A172 (cell line): ENCODE measurements at regions not wholly inside any gene's neighbourhood (a gene's known extent, or its start where the extent isn't known, plus 50 kb on each side); places are given as distances from the start of the nearest gene placed in this dataset.
A peak's percentile ranks its signal among the peaks of the same experiment; 100 is the strongest.
"Not testable (repeated sequence)": the region's sequence is repeated elsewhere in the genome, so short reads cannot be mapped to it uniquely, and the experiment has no call there.

Experiments
- DNase-seq: peaks from one replicate; pipeline ENCODE4 v3.0.0-alpha.2; 2015; ENCODE audit warnings: low spot score

DNA sequence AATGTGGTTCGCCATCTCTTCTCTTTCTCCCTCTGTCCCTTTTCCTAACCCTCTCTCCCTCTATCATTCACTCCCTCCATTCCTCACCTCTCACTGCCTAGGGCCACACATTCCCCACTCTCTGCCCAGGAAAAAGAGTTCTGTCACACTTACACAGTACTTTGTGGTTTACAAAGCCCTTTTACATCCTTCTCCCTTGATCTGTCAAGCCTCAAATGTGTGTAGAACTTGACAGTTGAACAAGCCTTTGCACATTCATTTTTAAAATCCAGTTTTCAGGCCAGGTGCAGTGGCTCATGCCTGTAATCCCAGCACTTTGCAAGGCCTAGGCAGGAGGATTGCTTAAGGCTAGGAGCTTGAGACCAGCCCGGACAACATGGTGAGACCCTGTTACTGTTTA lies 156.3 kb downstream of the VSIG4 start:
- DNase-seq, result no peak

DNA sequence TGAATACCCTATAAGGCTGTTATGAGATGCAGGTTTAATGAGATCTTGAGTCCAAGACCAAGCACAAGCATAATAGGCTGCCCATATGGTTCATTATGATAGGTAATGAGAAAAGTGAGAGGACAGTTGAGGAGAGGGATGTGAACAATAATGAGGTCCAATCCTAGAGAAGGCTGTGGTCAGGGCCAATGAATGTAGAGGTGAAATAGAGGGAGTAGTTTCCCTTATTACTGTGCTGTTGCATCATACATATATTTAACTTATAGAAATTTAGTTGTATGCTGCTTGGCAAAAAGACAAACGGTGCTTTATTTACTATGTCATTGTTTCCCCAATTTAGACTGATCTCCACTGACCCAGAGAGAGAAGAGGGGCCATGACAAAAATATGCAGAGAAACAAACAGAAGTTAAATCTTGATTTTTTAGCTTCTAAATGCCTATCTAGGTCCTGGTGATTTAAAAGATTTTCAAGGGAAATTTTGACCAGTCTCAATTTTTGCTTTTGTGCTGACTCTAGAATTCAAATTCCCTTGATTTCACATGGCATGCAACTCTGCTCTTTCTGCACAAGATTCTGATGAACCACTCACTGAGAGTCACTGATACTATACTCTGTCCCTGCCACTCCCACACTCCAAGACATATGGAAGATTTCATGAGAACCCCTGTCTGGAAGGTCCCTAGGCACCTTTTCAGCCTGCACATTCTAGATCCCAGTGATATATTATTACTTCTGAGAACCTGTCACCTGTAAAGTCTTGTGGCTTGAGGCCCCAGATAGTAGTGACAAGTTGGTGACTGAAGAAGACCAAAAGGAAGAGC lies 159.7 kb downstream of the VSIG4 start:
- no peak for DNase-seq

DNA sequence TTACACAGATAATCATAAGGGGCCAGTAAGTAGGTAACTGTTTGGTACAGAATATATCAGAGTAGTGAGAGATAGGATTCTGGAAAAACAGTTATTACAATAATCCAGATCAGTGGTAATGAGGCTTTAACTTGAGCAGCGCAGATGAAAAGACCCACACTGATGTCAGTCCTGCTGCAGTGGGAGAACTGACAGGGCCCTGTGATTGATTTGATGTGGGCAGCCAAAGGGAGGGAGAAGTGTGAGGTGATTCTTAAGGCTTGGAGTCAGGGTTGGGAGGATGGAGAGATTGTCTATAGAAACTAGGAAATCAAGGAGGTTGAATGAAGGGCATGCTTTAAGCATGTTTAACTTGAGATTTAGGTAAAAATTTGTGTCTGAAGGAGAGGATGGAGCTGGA lies 161.4 kb downstream of the VSIG4 start:
- no peak for DNase-seq

DNA sequence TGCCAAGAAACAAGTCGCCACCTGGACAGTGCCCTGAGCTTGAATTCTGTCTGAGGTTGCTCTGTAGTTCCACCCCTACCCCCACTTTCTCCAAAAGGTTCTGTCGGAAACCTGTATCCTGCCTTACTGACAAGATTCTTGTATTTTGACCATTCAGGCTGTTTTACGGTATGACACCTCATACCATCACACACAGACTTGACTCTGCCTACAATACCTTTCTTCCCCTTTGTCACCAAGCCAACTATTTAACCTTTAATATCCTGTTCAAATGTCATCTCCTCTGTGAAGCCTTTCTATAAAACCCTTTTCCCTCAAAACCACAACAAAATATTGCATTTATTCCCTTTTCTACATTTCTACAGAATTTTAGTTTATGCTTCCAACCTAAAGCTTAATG lies 161.9 kb downstream of the VSIG4 start:
- no peak for DNase-seq

DNA sequence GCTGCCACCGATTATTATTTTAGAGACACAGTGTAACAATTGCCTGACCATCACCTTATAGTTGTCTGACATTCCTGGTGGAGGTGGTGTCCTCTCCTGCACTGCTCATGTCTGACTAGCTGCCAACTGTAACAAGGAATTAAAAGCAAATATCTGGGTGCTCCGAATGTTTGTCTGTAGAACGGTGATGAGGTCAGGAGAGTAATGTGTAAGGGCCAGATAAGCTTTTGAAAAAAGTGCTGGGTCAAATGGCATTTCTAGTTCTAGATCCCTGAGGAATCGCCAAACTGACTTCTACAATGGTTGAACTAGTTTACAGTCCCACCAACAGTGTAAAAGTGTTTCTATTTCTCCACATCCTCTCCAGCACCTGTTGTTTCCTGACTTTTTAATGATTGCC lies 164.3 kb downstream of the VSIG4 start:
- DNase-seq, result not testable (repeated sequence)

DNA sequence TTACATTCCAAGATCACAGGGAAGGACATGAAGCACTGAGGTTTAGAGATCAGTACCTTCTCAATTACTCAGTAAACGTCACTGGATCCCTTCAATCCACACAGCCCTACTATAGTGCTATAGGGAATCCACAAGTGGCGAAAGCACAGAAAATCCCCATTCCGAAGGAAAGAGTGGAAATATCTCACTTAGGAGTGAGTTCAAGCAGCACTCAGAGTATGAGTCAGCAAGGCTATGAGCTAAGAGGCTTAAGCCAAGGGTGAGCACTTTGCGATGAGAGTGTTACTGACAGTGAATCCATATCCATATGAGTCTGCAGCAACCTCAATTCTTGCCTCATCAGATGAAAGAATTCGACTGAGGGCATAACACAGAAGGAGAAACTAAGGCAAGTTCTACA lies 165.1 kb downstream of the VSIG4 start:
- no peak for DNase-seq

DNA sequence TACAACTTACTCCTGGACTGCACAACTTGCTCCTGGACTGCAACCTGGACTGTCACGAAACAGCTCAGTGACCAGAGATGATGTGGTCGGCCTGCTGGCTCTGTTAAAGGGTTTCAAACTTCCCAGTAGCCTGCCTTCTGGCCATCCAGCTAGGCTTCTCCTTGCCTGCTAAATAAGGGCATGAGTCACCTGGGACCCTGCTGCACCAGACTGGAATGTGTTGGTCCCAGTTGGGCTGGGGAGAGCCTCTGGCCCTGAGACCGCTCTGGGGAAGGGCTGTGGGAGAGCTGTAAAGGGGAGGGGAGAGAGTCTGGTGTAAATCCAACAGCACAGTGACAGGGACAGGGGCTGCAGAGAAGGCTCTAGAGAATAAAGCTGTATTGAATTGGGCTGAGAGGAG lies 165.8 kb downstream of the VSIG4 start:
- DNase-seq, result no peak

DNA sequence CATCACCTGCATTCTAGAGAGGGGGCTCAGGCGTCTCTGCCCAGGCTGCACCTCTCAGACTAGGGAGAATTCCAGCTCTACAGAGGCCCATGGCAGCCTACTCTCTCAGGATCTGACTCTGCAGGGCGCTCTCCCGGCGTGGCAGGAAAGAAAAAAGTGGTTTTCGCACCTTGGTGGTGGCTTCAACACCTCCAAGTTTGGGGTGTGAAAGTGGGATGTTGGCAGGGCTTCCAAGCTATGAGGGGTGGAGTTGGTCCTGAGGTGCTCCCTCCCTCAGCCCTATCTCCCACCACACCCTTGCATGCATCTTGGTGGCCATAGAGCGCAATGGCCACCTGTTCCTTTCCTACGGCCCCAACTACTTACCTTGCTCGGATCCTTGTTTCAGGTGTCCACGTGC lies 166.5 kb downstream of the VSIG4 start:
- DNase-seq, result no peak

DNA sequence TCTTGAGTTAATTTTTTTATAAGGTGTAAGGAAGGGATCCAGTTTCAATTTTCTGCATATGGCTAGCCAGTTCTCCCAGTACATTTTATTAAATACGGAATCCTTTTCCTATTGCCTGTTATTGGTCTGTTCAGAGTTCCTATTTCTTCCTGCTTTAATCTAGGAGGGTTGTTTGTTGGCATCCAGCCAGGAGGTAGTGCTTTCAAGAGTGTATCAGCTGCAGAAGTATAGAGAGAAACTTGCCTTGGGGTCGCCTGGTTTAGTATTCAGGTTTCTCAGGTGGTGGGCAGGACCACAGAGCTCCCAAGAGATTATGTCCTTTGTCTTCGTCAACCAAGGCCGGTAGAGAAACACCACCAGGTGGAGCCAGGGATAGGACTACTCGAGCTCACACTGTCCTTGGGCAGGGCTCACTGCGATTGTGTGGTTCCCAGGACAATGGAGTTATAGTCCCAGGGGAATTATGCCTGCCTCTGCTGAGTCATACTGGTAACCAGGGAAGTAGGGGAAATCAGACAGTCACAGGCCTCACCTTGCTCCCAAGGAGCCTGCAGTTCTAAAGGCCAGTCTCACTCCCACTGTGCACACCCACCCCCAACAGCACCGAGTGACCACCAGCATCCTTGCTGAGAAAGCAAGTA lies 168.1 kb downstream of the VSIG4 start:
- DNase-seq, result peak; percentile 31

DNA sequence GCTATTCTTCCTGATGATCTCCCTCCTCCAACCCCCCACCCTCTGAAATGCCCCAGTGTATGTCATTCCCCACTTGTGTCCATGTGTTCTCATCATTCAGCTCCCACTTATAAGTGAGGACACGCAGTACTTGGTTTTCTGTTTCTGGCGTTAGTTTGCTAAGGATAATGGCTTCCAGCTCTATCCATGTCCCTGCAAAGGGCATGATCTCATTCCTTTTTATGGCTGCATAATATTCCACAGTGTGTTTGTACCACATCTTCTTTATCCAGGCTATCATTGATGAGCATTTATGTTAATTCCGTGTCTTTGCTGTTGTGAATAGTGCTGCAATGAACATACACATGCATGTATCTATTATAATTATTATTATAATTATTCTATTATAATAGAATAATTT lies 169.3 kb downstream of the VSIG4 start:
- not testable (repeated sequence) for DNase-seq

DNA sequence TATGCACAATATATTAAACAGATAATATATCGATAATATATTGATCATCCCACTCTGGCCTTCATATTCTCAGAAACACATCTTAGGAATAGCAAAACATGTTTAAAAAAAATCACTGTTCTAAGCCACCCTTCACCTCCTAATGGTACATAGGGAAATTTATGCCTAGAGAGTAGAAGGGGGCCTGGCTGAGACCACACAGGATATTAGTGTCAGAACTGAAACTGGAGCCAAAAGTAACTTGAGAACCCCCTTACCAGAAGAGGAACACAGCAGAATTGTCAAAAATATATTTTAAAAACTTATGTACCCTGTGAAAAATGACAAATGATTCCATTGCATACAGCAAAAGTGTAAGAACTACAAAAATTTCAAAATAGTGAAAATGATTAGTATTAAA lies 173.1 kb downstream of the VSIG4 start:
- no peak for DNase-seq

DNA sequence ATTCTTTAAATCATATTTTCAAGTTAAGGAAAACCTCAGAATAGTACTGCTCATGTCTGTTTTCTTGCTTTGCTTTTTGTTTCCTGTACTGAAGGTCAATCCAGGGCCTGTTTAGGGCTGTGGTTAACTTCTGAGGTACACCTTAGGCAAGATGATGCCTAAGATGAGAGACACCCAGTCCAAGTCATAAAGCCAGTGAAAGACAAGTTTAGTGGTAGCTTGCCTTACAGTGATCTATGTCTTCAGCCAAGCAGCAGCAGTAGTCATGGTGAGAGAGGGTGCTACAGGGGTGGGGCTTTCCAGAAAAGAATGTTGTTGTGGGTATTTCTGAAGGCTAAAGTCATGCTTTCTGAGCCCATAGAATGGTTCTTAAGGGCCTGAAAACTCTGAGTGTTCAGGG lies 173.7 kb downstream of the VSIG4 start:
- no peak for DNase-seq

DNA sequence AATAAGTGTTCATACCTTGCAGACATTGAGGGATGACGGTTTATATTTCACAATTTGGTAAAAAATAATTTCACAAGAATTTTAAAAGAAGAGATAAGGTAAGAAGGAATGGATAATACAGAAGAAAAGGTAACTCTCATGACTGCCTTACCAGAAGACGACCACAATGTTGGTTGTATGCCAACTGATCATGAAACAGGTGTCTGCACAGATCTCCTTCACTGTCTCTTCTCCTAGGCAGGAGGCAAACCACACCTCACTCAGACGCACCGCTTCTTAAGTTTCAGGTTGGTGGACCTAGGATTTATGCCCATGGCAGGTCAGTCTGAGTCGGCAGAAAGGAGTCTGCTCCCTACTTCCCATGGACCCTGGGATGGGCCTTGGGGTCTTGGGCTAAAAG lies 177.2 kb downstream of the VSIG4 start:
- no peak for DNase-seq

DNA sequence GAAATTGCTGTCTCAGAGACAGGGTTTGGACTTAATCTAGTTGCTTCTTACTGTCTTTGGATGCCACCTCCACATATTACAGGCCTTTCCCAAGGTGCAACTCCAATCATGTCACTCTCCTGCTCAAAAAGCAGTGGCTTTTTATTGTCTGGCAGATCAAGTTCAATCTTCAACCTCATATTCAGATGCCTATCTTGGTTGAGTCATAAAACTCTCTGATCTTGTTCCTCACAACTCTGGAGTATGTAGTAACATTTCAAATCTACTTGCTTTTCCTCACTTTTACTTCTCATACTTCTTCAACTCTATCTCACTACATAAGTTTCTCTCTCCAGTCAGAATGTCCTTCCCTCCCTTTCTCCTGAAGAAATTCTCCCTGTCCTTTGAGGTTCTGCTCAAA lies 180.6 kb downstream of the VSIG4 start:
- DNase-seq, result no peak

DNA sequence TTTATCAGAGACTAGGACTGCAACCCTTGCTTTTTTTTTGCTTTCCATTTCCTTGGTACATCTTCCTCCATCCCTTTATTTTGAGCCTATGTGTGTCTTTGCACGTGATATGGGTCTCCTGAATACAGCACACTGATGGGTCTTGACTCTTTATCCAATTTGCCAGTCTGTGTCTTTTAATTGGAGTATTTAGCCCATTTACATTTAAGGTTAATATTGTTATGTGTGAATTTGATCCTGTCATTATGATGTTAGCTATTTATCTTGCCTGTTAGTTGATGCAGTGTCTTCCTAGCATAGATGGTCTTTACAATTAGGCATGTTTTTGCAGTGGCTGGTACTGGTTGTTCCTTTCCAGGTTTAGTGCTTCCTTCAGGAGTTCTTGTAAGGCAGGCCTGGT lies 185.4 kb downstream of the VSIG4 start:
- not testable (repeated sequence) for DNase-seq

DNA sequence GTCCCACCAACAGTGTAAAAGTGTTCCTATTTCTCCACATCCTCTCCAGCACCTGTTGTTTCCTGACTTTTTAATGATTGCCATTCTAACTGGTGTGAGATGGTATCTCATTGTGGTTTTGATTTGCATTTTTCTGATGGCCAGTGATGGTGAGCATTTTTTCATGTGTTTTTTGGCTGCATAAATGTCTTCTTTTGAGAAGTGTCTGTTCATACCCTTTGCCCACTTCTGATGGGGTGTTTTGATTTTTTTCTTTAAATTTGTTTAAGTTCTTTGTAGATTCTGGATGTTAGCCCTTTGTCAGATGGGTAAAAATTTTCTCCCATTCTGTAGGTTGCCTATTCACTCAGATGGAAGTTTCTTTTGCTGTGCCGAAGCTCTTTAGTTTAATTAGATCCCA lies 183.9 kb downstream of the MSN start:
- not testable (repeated sequence) for DNase-seq

DNA sequence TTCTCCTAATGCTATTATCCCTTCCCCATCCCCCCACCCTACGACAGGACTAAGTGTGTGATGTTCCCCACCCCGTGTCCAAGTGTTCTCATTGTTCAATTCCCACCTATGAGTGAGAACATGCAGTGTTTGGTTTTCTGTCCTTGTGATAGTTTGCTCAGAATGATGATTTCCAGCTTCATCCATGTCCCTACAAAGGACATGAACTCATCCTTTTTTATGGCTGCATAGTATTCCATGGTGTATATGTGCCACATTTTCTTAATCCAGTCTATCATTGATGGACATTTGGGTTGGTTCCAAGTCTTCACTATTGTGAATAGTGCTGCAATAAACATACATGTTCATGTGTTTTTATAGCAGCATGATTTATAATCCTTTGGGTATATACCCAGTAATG lies 183.4 kb downstream of the MSN start:
- DNase-seq, result not testable (repeated sequence)

DNA sequence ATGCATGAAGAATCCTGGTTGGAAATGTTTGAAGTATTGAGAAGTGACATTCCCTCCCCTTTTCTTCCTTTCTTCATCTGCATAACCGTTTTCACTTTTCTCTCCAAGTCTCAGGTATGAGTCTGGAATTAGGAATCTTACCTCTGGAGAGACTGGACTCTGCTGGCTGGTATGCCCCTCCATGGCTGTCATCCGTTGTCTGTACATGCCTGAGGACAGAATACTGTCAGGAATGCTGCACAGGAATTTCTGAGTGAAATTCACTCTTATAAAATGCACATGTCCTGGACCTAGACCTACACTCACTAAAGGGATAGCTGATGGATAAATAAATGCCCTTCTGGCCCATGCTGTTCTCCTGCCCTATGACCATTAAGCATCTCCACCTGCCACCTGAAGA lies 179.5 kb downstream of the MSN start:
- no peak for DNase-seq

DNA sequence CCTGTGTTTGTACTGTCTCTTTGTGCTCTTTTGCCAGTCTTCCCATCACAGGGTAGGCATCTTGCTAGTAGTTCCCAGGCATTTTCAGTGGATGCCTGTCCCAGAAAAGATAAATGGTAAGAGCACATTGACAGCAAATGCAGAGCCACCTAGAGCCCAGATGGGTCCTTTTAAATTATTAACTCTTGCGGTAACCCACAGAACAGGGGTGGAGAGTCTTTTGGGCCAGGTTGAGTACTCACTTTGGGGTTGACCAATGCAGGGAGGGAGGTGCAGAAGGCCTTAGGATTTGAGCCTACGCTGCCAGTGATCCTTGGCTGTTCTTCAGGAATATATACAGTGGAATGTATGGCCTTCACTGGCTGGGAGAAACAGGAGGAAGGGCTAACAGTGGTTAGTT lies 173.8 kb downstream of the MSN start:
- no peak for DNase-seq

DNA sequence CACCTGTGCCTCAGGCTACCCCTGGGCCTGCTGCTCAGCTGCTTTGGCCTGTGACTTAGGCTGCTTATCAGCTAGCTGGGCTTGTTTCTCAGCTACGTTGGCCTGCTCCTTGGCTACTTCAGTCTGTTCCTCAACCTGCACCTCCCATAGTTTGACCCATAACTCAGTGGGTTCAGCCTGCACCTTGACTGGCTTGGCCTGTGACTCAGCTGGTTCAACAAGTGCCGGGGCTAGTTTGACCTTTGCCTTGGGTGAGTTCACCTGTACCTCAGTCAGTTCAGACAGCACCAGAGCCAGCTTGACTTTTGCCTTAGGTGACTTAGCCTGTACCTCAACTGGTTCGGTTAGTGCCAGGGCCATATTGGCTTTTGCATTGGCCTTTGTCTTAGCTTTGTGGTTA lies 171.2 kb downstream of the MSN start:
- no peak for DNase-seq

DNA sequence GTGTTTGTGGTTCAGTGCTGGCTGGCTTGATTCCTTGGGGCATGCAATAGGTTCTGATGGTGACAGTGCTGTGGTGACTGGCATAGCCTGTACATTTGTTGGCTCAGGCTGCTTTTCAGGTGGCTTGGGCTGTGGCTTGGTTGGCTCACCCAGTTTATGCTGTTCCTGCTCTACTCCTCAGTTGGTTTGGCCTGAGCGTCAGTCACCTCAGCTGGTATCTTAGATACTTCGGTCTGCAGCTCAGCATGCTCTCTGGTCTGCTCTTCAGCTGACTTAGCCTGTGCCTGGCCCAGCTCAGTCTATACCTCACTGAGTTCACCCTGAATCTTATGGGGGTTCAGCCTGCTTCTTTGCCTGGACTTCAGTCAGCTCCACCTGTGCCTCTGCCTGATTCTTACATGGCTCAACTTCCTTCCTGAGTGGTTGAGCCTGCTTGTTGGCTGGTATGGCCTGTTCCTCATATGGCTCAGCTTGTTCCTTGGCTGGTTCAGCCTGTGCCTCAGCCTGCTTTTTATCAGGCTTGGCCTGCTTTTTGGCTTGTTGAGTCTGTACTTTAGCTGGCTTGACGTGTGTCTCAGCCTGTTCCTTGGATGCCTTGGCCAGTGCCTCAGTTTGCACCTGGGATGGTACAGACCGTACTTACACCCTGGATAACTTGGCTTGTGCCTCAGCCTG lies 170.6 kb downstream of the MSN start:
- DNase-seq, result no peak

DNA sequence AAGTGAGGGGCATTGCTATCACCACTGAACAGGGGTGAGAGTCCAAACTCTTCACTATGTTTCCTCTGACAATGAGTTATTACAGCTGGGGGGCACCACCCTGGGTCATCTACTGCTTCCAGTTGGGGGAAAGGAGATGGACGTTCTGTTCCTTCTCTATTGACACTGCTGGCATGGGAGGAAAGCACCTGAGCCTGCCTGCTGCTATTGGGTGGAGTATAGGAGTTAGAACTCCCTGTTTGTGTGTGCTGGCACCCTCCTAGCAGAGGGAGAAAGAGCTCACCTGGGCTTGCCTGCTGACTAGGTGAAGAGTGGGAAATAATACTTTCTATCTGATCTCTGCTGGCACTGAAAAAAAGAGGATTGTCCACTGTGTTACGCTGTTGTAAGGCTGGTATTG lies 163.8 kb downstream of the MSN start:
- no peak for DNase-seq

DNA sequence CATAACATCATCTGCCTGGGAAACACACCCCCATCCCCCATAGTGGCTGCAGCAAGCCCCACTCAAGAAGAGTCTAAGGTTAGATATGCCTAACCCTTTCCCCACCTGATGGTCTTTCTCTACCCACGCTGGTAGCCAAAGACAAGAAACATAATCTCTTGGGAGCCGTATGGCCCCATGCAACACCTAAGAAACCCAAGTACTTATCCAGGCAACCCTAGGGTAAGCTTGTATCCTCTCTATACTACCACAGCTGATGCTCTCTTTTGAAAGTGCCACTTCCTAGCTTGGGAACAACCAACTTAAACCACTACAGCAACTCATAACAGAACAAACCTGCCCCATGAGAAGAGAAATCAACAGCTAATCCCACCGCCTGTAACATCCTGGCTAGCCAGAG lies 161.1 kb downstream of the MSN start:
- DNase-seq, result no peak
